NCI-H524 treated with DMSO at 0.1 percent for 48 hours (cell line): ENCODE measurements at regions not wholly inside any gene's neighbourhood (a gene's known extent, or its start where the extent isn't known, plus 50 kb on each side); places are given as distances from the start of the nearest gene placed in this dataset.
"Not testable (repeated sequence)": the region's sequence is repeated elsewhere in the genome, so short reads cannot be mapped to it uniquely, and the experiment has no call there.

Experiments
- DNase-seq: peaks from one replicate; lab custom pipeline; 2025; lab: John Stamatoyannopoulos, UW

GRCh38 chr2:100741880-100742276 is 78.1 kb upstream of the NPAS2 start:
- no peak for DNase-seq

GRCh38 chr2:100742277-100743254 is 77.4 kb upstream of the NPAS2 start:
- no peak for DNase-seq

GRCh38 chr2:100743741-100744140 is 76.2 kb upstream of the NPAS2 start:
- DNase-seq = no peak

- DNase-seq = no peak
These were observed 75.8 kb upstream of the NPAS2 start for GRCh38 chr2:100744184-100744583.

GRCh38 chr2:100744589-100744988 is 75.3 kb upstream of the NPAS2 start:
- DNase-seq = no peak

GRCh38 chr2:100745604-100746003 is 74.3 kb upstream of the NPAS2 start:
- DNase-seq = no peak

GRCh38 chr2:100747551-100747950 is 72.4 kb upstream of the NPAS2 start:
- DNase-seq = no peak

- no peak for DNase-seq
These were observed 71.8 kb upstream of the NPAS2 start for GRCh38 chr2:100747996-100748615.

- DNase-seq = no peak
These were observed 71.3 kb upstream of the NPAS2 start for GRCh38 chr2:100748673-100749072.

- DNase-seq = no peak
These were observed 70.0 kb upstream of the NPAS2 start for GRCh38 chr2:100749771-100750542.

- not testable (repeated sequence) for DNase-seq
These were observed 67.9 kb upstream of the NPAS2 start for GRCh38 chr2:100751871-100752625.

GRCh38 chr2:100752628-100753333 is 67.2 kb upstream of the NPAS2 start:
- DNase-seq = no peak

GRCh38 chr2:100753444-100753843 is 66.5 kb upstream of the NPAS2 start:
- no peak for DNase-seq

- DNase-seq = no peak
These were observed 66.1 kb upstream of the NPAS2 start for GRCh38 chr2:100753881-100754280.

- DNase-seq = no peak
These were observed 65.0 kb upstream of the NPAS2 start for GRCh38 chr2:100754951-100755350.

GRCh38 chr2:100755441-100755840 is 64.5 kb upstream of the NPAS2 start:
- no peak for DNase-seq

- DNase-seq = no peak
These were observed 63.2 kb upstream of the NPAS2 start for GRCh38 chr2:100756704-100757103.

GRCh38 chr2:100757621-100758394 is 62.1 kb upstream of the NPAS2 start:
- no peak for DNase-seq

GRCh38 chr2:100759901-100760300 is 60.0 kb upstream of the NPAS2 start:
- DNase-seq = no peak

GRCh38 chr2:100761365-100761764 is 58.6 kb upstream of the NPAS2 start:
- DNase-seq = peak; percentile 9
